ENCODE measurements at regions not wholly inside any gene's neighbourhood (a gene's known extent, or its start where the extent isn't known, plus 50 kb on each side); places are given as distances from the start of the nearest gene placed in this dataset.

GRCh38 chr5:72021651-72022357 is 85.5 kb upstream of the MAP1B start:
- Histone ChIP-seq H3K27me3 (ENCODE audit: control insufficient read depth in 2 of 2, insufficient read depth in 2 of 2, low read length in 2 of 2) (no peaks in the 10 kb centered on the region), H3K36me3 (ENCODE audit: control insufficient read depth in 2 of 3, insufficient read depth in 3 of 3, low read length in 3 of 3) (no peaks in the 10 kb centered on the region), H3K27ac (ENCODE audit: low read depth, low read length) (no peak overlapping the region), H3K9me3 (ENCODE audit: control insufficient read depth in 2 of 3, low read length in 3 of 3) (no peaks in the 10 kb centered on the region), H3K4me3 (ENCODE audit: low read length) (no peak overlapping the region), H3K4me1 (ENCODE audit: control insufficient read depth in 2 of 2, insufficient read depth in 2 of 2, low read length in 2 of 2) (no peaks in the 10 kb centered on the region)
- DNase-seq, result no peak
- Mint-ChIP-seq H3K4me1 (peaks cover 0 to 1% (median 0%) of the 10 kb centered on the region in 7 donors), H3K27me3 (peaks cover 6 to 37% (median 30%) of the 10 kb centered on the region in 5 donors), H3K4me3 (no peak overlapping the region), H3K27ac (no peak overlapping the region), H3K36me3 (no peaks in the 10 kb centered on the region), H3K9me3 (peaks cover 0 to 13% (median 2%) of the 10 kb centered on the region in 11 donors)
- no peak for ATAC-seq
- CTCF ChIA-PET, result no interaction called here
- POLR2A ChIA-PET, result no interaction called here
- intact Hi-C loops (cut with micrococcal nuclease), result no loop called here

GRCh38 chr5:72028382-72028781 is 78.9 kb upstream of the MAP1B start:
- Mint-ChIP-seq H3K36me3 (no peaks in the 10 kb centered on the region), H3K4me3 (no peak overlapping the region), H3K27me3 (peaks cover 3 to 44% (median 40%) of the 10 kb centered on the region in 5 donors), H3K4me1 (no peaks in the 10 kb centered on the region), H3K9me3 (peaks cover 0 to 37% (median 7%) of the 10 kb centered on the region in 11 donors), H3K27ac (no peak overlapping the region)
- Histone ChIP-seq H3K27me3 (ENCODE audit: control insufficient read depth in 2 of 2, insufficient read depth in 2 of 2, low read length in 2 of 2) (no peaks in the 10 kb centered on the region), H3K4me3 (ENCODE audit: low read length) (no peak overlapping the region), H3K36me3 (ENCODE audit: control insufficient read depth in 2 of 3, insufficient read depth in 3 of 3, low read length in 3 of 3) (no peaks in the 10 kb centered on the region), H3K9me3 (ENCODE audit: control insufficient read depth in 2 of 3, low read length in 3 of 3) (no peaks in the 10 kb centered on the region), H3K27ac (ENCODE audit: low read depth, low read length) (no peak overlapping the region), H3K4me1 (ENCODE audit: control insufficient read depth in 2 of 2, insufficient read depth in 2 of 2, low read length in 2 of 2) (no peaks in the 10 kb centered on the region)
- ChIA-PET POLR2A (no interaction called here), CTCF (no interaction called here)
- ATAC-seq, result no peak
- DNase-seq, result no peak
- intact Hi-C loops (cut with micrococcal nuclease), result no loop called here

- Mint-ChIP-seq H3K4me3 (no peak overlapping the region), H3K9me3 (peaks cover 0 to 27% (median 5%) of the 10 kb centered on the region in 11 donors), H3K36me3 (no peaks in the 10 kb centered on the region), H3K4me1 (no peaks in the 10 kb centered on the region), H3K27ac (no peak overlapping the region), H3K27me3 (peaks cover 3 to 50% (median 41%) of the 10 kb centered on the region in 5 donors)
- no peak for DNase-seq
- ChIA-PET CTCF (interaction anchor here (0.9 kb wide), 1 partner anchor 10 kb away, joined by 3 read pairs; no protein-coding TSS in a partner anchor), POLR2A (no interaction called here)
- ATAC-seq, result no peak
- Histone ChIP-seq H3K4me1 (ENCODE audit: control insufficient read depth in 2 of 2, insufficient read depth in 2 of 2, low read length in 2 of 2) (no peaks in the 10 kb centered on the region), H3K36me3 (ENCODE audit: control insufficient read depth in 2 of 3, insufficient read depth in 3 of 3, low read length in 3 of 3) (no peaks in the 10 kb centered on the region), H3K4me3 (ENCODE audit: low read length) (no peak overlapping the region), H3K27me3 (ENCODE audit: control insufficient read depth in 2 of 2, insufficient read depth in 2 of 2, low read length in 2 of 2) (no peaks in the 10 kb centered on the region), H3K27ac (ENCODE audit: low read depth, low read length) (no peak overlapping the region), H3K9me3 (ENCODE audit: control insufficient read depth in 2 of 3, low read length in 3 of 3) (no peaks in the 10 kb centered on the region)
- intact Hi-C loops (cut with micrococcal nuclease), result no loop called here
These were observed 77.0 kb upstream of the MAP1B start for GRCh38 chr5:72030237-72030636.

- no peaks in the 10 kb centered on the region for H3K4me1 Mint-ChIP-seq
- no peak overlapping the region for H3K4me3 Mint-ChIP-seq
- no peaks in the 10 kb centered on the region for H3K36me3 ChIP-seq (ENCODE audit: control insufficient read depth in 2 of 3, insufficient read depth in 3 of 3, low read length in 3 of 3)
- CTCF ChIA-PET, result interaction anchor here (0.6 kb wide), 1 partner anchor 76 kb away, joined by 3 read pairs; no protein-coding TSS in a partner anchor
- H3K36me3 Mint-ChIP-seq, result no peaks in the 10 kb centered on the region
- no peak overlapping the region for H3K27ac ChIP-seq (ENCODE audit: low read depth, low read length)
- H3K4me1 ChIP-seq (ENCODE audit: control insufficient read depth in 2 of 2, insufficient read depth in 2 of 2, low read length in 2 of 2), result no peaks in the 10 kb centered on the region
- ATAC-seq, result no peak
- DNase-seq, result no peak
- peaks cover 0 to 18% (median 5%) of the 10 kb centered on the region in 11 donors for H3K9me3 Mint-ChIP-seq
- no peak overlapping the region for H3K4me3 ChIP-seq (ENCODE audit: low read length)
- H3K9me3 ChIP-seq (ENCODE audit: control insufficient read depth in 2 of 3, low read length in 3 of 3), result no peaks in the 10 kb centered on the region
- intact Hi-C loops (cut with micrococcal nuclease), result no loop called here
- POLR2A ChIA-PET, result no interaction called here
- H3K27ac Mint-ChIP-seq, result no peak overlapping the region
- H3K27me3 Mint-ChIP-seq, result peaks cover 3 to 62% (median 47%) of the 10 kb centered on the region in 5 donors
- no peaks in the 10 kb centered on the region for H3K27me3 ChIP-seq (ENCODE audit: control insufficient read depth in 2 of 2, insufficient read depth in 2 of 2, low read length in 2 of 2)
These were observed 74.5 kb upstream of the MAP1B start for GRCh38 chr5:72032788-72033187.

GRCh38 chr5:72034770-72035169 is 72.5 kb upstream of the MAP1B start:
- Histone ChIP-seq H3K9me3 (ENCODE audit: control insufficient read depth in 2 of 3, low read length in 3 of 3) (no peaks in the 10 kb centered on the region), H3K27me3 (ENCODE audit: control insufficient read depth in 2 of 2, insufficient read depth in 2 of 2, low read length in 2 of 2) (no peaks in the 10 kb centered on the region), H3K4me3 (ENCODE audit: low read length) (no peak overlapping the region), H3K4me1 (ENCODE audit: control insufficient read depth in 2 of 2, insufficient read depth in 2 of 2, low read length in 2 of 2) (no peaks in the 10 kb centered on the region), H3K36me3 (ENCODE audit: control insufficient read depth in 2 of 3, insufficient read depth in 3 of 3, low read length in 3 of 3) (no peaks in the 10 kb centered on the region), H3K27ac (ENCODE audit: low read depth, low read length) (no peak overlapping the region)
- Mint-ChIP-seq H3K4me3 (no peak overlapping the region), H3K27me3 (peaks cover 5 to 59% (median 51%) of the 10 kb centered on the region in 5 donors), H3K36me3 (no peaks in the 10 kb centered on the region), H3K4me1 (no peaks in the 10 kb centered on the region), H3K9me3 (peaks cover 0 to 7% (median 0%) of the 10 kb centered on the region in 11 donors), H3K27ac (no peak overlapping the region)
- DNase-seq (no peak), ATAC-seq (no peak)
- ChIA-PET CTCF (no interaction called here), POLR2A (no interaction called here)
- intact Hi-C loops (cut with micrococcal nuclease), result no loop called here

GRCh38 chr5:72035831-72036230 is 71.4 kb upstream of the MAP1B start:
- H3K27me3 Mint-ChIP-seq, result peaks cover 5 to 57% (median 49%) of the 10 kb centered on the region in 5 donors
- H3K36me3 ChIP-seq (ENCODE audit: control insufficient read depth in 2 of 3, insufficient read depth in 3 of 3, low read length in 3 of 3), result no peaks in the 10 kb centered on the region
- no peak overlapping the region for H3K4me3 Mint-ChIP-seq

GRCh38 chr5:72036951-72037350 is 70.3 kb upstream of the MAP1B start:
- Mint-ChIP-seq H3K9me3 (peaks cover 0 to 2% (median 0%) of the 10 kb centered on the region in 11 donors), H3K27me3 (peaks cover 5 to 58% (median 44%) of the 10 kb centered on the region in 5 donors), H3K36me3 (no peaks in the 10 kb centered on the region), H3K4me1 (no peaks in the 10 kb centered on the region), H3K27ac (no peak overlapping the region), H3K4me3 (no peak overlapping the region)
- no peaks in the 10 kb centered on the region for H3K36me3 ChIP-seq (ENCODE audit: control insufficient read depth in 2 of 3, insufficient read depth in 3 of 3, low read length in 3 of 3)
- ATAC-seq (no peak), DNase-seq (no peak)
- H3K27me3 ChIP-seq (ENCODE audit: control insufficient read depth in 2 of 2, insufficient read depth in 2 of 2, low read length in 2 of 2), result no peaks in the 10 kb centered on the region
- H3K4me3 ChIP-seq (ENCODE audit: low read length), result no peak overlapping the region
- no peaks in the 10 kb centered on the region for H3K9me3 ChIP-seq (ENCODE audit: control insufficient read depth in 2 of 3, low read length in 3 of 3)
- POLR2A ChIA-PET, result no interaction called here
- H3K4me1 ChIP-seq (ENCODE audit: control insufficient read depth in 2 of 2, insufficient read depth in 2 of 2, low read length in 2 of 2), result no peaks in the 10 kb centered on the region
- intact Hi-C loops (cut with micrococcal nuclease), result no loop called here
- CTCF ChIA-PET, result no interaction called here
- H3K27ac ChIP-seq (ENCODE audit: low read depth, low read length), result no peak overlapping the region

More at GRCh38 chr5:72035831-72036230, 71.4 kb upstream of the MAP1B start:
- intact Hi-C loops (cut with micrococcal nuclease), result no loop called here
- no peak overlapping the region for H3K27ac Mint-ChIP-seq
- H3K9me3 Mint-ChIP-seq, result peaks cover 0 to 2% (median 0%) of the 10 kb centered on the region in 11 donors
- no peaks in the 10 kb centered on the region for H3K36me3 Mint-ChIP-seq
- Histone ChIP-seq H3K9me3 (ENCODE audit: control insufficient read depth in 2 of 3, low read length in 3 of 3) (no peaks in the 10 kb centered on the region), H3K27ac (ENCODE audit: low read depth, low read length) (no peak overlapping the region), H3K27me3 (ENCODE audit: control insufficient read depth in 2 of 2, insufficient read depth in 2 of 2, low read length in 2 of 2) (no peaks in the 10 kb centered on the region), H3K4me1 (ENCODE audit: control insufficient read depth in 2 of 2, insufficient read depth in 2 of 2, low read length in 2 of 2) (no peaks in the 10 kb centered on the region), H3K4me3 (ENCODE audit: low read length) (no peak overlapping the region)
- ATAC-seq (no peak), DNase-seq (no peak)
- H3K4me1 Mint-ChIP-seq, result no peaks in the 10 kb centered on the region
- ChIA-PET CTCF (no interaction called here), POLR2A (no interaction called here)

Measured in naive thymus-derived CD4-positive, alpha-beta T cell (primary cell).